Adrenal gland (tissue), 5 donors: ENCODE measurements at regions not wholly inside any gene's neighbourhood (a gene's known extent, or its start where the extent isn't known, plus 50 kb on each side); places are given as distances from the start of the nearest gene placed in this dataset.

Source experiments
- CTCF ChIP-seq, 6 experiments: fragments of 450-650 bp in 4 of 6; fragments of 200-600 bp in 2 of 6; sonication (generic) in 1 of 6; IDR thresholded peaks; 1 replicate in 5 of 6; 2 replicates in 1 of 6; pipeline versions ENCODE4 v1.5.1 to v1.8.0; 2016 to 2021; ENCODE audit warnings: antibody characterized with exemption in 6 of 6, mild to moderate bottlenecking in 2 of 6, moderate library complexity in 1 of 6
- POLR2A ChIP-seq, 2 donors: fragments of 450-650 bp; IDR thresholded peaks; one replicate each; pipeline ENCODE4 v1.6.1; 2017; ENCODE audit warnings: antibody characterized with exemption in 2 of 2, mild to moderate bottlenecking in 2 of 2, moderate library complexity in 1 of 2
- donor health status: DM: no; HTN: no; CAD: no.

- TF ChIP-seq CTCF (IDR thresholded peaks at IDR 0.05), result no peak
- TF ChIP-seq POLR2A (IDR thresholded peaks at IDR 0.05), result no peak
Measured at GRCh38 chr6:113645576-113645970, 211.6 kb upstream of the MARCKS start.
